Thyroid gland (tissue), 4 donors: ENCODE measurements at regions not wholly inside any gene's neighbourhood (a gene's known extent, or its start where the extent isn't known, plus 50 kb on each side); places are given as distances from the start of the nearest gene placed in this dataset.
"Not testable (repeated sequence)": the region's sequence is repeated elsewhere in the genome, so short reads cannot be mapped to it uniquely, and the experiment has no call there.

Experiments used
- DNase-seq, 2 donors: peaks; one replicate each; pipeline ENCODE4 v3.0.0-alpha.2; 2019
- H3K27ac ChIP-seq, 3 donors: fragments of 200-600 bp; sonication (generic); 1 replicate in 2 of 3; 2 replicates in 1 of 3; pipeline ENCODE4 v1.5.1; 2016 to 2019; ENCODE audit warnings: mild to moderate bottlenecking in 1 of 3, moderate library complexity in 1 of 3
- H3K27me3 ChIP-seq: fragments of 200-600 bp; sonication (generic); one replicate; pipeline ENCODE4 v1.5.1; 2019
- H3K36me3 ChIP-seq, 2 donors: fragments of 200-600 bp; sonication (generic); one replicate each; pipeline ENCODE4 v1.5.1; 2016 to 2019
- H3K4me1 ChIP-seq, 2 donors: fragments of 200-600 bp; sonication (generic); one replicate each; pipeline ENCODE4 v1.5.1; 2017 to 2019
- H3K4me3 ChIP-seq, 3 donors: fragments of 200-600 bp; sonication (generic); replicated peaks in 1 of 3; 1 replicate in 2 of 3; 2 replicates in 1 of 3; pipeline ENCODE4 v1.5.1; 2016; ENCODE audit warnings: mild to moderate bottlenecking in 1 of 3
- H3K9me3 ChIP-seq: fragments of 200-600 bp; sonication (generic); one replicate; pipeline ENCODE4 v1.5.1; 2017
- CTCF ChIP-seq, 6 experiments: fragments of 200-600 bp in 3 of 6; fragments of 450-650 bp in 3 of 6; sonication (generic) in 3 of 6; IDR thresholded peaks; one replicate each; pipeline ENCODE4 v1.5.1; 2016 to 2019; ENCODE audit warnings: antibody characterized with exemption in 6 of 6, mild to moderate bottlenecking in 2 of 6, inconsistent platforms in 1 of 6, moderate library complexity in 1 of 6
- POLR2A ChIP-seq, 2 donors: fragments of 450-650 bp; IDR thresholded peaks; one replicate each; pipeline ENCODE4 v1.6.1; 2017; ENCODE audit warnings: antibody characterized with exemption in 2 of 2, mild to moderate bottlenecking in 2 of 2, moderate library complexity in 1 of 2
- WGBS, 2 donors: methylation state at CpG; one replicate each; pipeline ENCODE4 v1.1.5; 2017; 5-methylcytosine and 5-hydroxymethylcytosine counted together
- intact Hi-C: fragments of 100-400 bp; cut with DNase I; formaldehyde crosslinking; loops from one replicate; pipeline ENCODE4 v1.15.1; 2023

GRCh38 chr9:87370049-87370685, 127.5 kb upstream of the DAPK1 start:
- TF ChIP-seq CTCF (IDR thresholded peaks at IDR 0.05) (no peak), POLR2A (IDR thresholded peaks at IDR 0.05) (no peak)
- intact Hi-C loops = no loop called here
- Histone ChIP-seq H3K9me3 (no peaks in the 10 kb centered on the region), H3K27me3 (no peaks in the 10 kb centered on the region), H3K27ac (no peak overlapping the region), H3K36me3 (no peaks in the 10 kb centered on the region), H3K4me1 (no peaks in the 10 kb centered on the region), H3K4me3 (no peak overlapping the region)
- WGBS, 2 donors = 75 to 76% methylated on average over 9 of the region's 9 CpGs
- no peak for DNase-seq

- H3K27me3 ChIP-seq = no peaks in the 10 kb centered on the region
- no peaks in the 10 kb centered on the region for H3K9me3 ChIP-seq
- DNase-seq = no peak
- H3K4me3 ChIP-seq = no peak overlapping the region
- intact Hi-C loops = no loop called here
- TF ChIP-seq CTCF (IDR thresholded peaks at IDR 0.05) (no peak), POLR2A (IDR thresholded peaks at IDR 0.05) (no peak)
- H3K36me3 ChIP-seq = no peaks in the 10 kb centered on the region
- no peak overlapping the region for H3K27ac ChIP-seq
- no peaks in the 10 kb centered on the region for H3K4me1 ChIP-seq
- 92 to 93% methylated on average over 6 of the region's 6 CpGs for WGBS, 2 donors
Measured at GRCh38 chr9:87371795-87372355, 125.8 kb upstream of the DAPK1 start.

GRCh38 chr9:87372356-87372851, 125.3 kb upstream of the DAPK1 start:
- no peaks in the 10 kb centered on the region for H3K27me3 ChIP-seq
- no peak for TF ChIP-seq CTCF (IDR thresholded peaks at IDR 0.05)
- no peak for TF ChIP-seq POLR2A (IDR thresholded peaks at IDR 0.05)
- H3K9me3 ChIP-seq = no peaks in the 10 kb centered on the region
- H3K4me3 ChIP-seq = no peak overlapping the region
- no peak overlapping the region for H3K27ac ChIP-seq
- intact Hi-C loops = no loop called here
- H3K36me3 ChIP-seq = no peaks in the 10 kb centered on the region
- no peak for DNase-seq
- WGBS, 2 donors = 90 to 92% methylated on average over 10 of the region's 10 CpGs
- no peaks in the 10 kb centered on the region for H3K4me1 ChIP-seq

- H3K36me3 ChIP-seq, H3K27ac ChIP-seq, intact Hi-C loops, H3K4me3 ChIP-seq, H3K4me1 ChIP-seq, H3K27me3 ChIP-seq, DNase-seq, H3K9me3 ChIP-seq: not testable (repeated sequence)
- 82 to 83% methylated on average over 10 of the region's 10 CpGs for WGBS, 2 donors
Measured at GRCh38 chr9:87374023-87374919, 123.4 kb upstream of the DAPK1 start.

- 73 to 84% methylated on average over 7 of the region's 7 CpGs for WGBS, 2 donors
- Histone ChIP-seq H3K27me3 (no peaks in the 10 kb centered on the region), H3K36me3 (no peaks in the 10 kb centered on the region), H3K27ac (no peak overlapping the region), H3K9me3 (no peaks in the 10 kb centered on the region), H3K4me1 (no peaks in the 10 kb centered on the region), H3K4me3 (no peak overlapping the region)
- intact Hi-C loops = no loop called here
- DNase-seq = no peak
- TF ChIP-seq POLR2A (IDR thresholded peaks at IDR 0.05) = no peak
- no peak for TF ChIP-seq CTCF (IDR thresholded peaks at IDR 0.05)
Measured at GRCh38 chr9:87375397-87376073, 122.1 kb upstream of the DAPK1 start.
